BLaER1 (cell line): ENCODE measurements at regions not wholly inside any gene's neighbourhood (a gene's known extent, or its start where the extent isn't known, plus 50 kb on each side); places are given as distances from the start of the nearest gene placed in this dataset.

Source experiments
- H3K27ac ChIP-seq: shearing (Covaris generic); formaldehyde crosslinking; 2 replicates; pipeline ENCODE4 v1.8.1; 2022
- H3K27me3 ChIP-seq: shearing (Covaris generic); formaldehyde crosslinking; 2 replicates; pipeline ENCODE4 v1.8.1; 2022
- H3K36me3 ChIP-seq: shearing (Covaris generic); formaldehyde crosslinking; 2 replicates; pipeline ENCODE4 v1.8.1; 2022
- H3K4me1 ChIP-seq: shearing (Covaris generic); formaldehyde crosslinking; 2 replicates; pipeline ENCODE4 v1.8.1; 2022
- H3K4me2 ChIP-seq: shearing (Covaris generic); formaldehyde crosslinking; 2 replicates; pipeline ENCODE4 v1.8.1; 2022
- H3K4me3 ChIP-seq: shearing (Covaris generic); formaldehyde crosslinking; 2 replicates; pipeline ENCODE4 v1.8.1; 2022
- H3K9ac ChIP-seq: shearing (Covaris generic); formaldehyde crosslinking; 2 replicates; pipeline ENCODE4 v1.8.1; 2022
- H3K9me3 ChIP-seq: shearing (Covaris generic); formaldehyde crosslinking; 2 replicates; pipeline ENCODE4 v1.8.1; 2022
- H4K20me1 ChIP-seq: shearing (Covaris generic); formaldehyde crosslinking; 2 replicates; pipeline ENCODE4 v1.8.1; 2022
- Cebpa-rat ChIP-seq: shearing (Covaris generic); IDR thresholded peaks from 2 replicates; pipeline ENCODE4 v1.8.1; 2022

- H3K27ac ChIP-seq = no peak overlapping the region
- H3K9ac ChIP-seq = no peak overlapping the region
- no peaks in the 10 kb centered on the region for H3K27me3 ChIP-seq
- H4K20me1 ChIP-seq = no peaks in the 10 kb centered on the region
- TF ChIP-seq Cebpa-rat = no peak
- no peak overlapping the region for H3K4me3 ChIP-seq
- H3K9me3 ChIP-seq = no peaks in the 10 kb centered on the region
- no peaks in the 10 kb centered on the region for H3K36me3 ChIP-seq
- no peaks in the 10 kb centered on the region for H3K4me1 ChIP-seq
- no peak overlapping the region for H3K4me2 ChIP-seq
Measured at GRCh38 chr13:37416291-37417059, 182.1 kb downstream of the POSTN start.

DNA sequence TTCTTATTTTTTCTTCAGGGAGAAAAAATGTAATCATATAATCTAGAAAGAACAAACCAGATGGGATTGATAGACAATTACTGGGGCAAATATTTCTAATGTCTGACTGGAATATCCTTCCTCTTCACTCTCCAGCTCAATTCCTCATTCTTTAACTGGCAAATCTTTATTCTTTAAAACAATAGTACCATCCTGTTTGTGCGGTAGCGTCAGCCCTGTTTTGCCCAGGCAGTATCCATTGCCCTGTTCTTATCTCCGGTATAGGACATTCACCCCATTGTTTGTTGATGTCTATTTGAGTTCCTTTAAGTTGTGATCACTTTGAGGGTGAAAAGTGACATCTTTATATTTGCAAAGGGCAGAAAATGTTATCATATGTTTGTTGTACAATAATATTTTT, 185.4 kb downstream of the POSTN start:
- no peak overlapping the region for H3K27ac ChIP-seq
- no peak overlapping the region for H3K4me3 ChIP-seq

GRCh38 chr13:37412241-37412921, 186.2 kb downstream of the POSTN start:
- Histone ChIP-seq H3K36me3 (no peaks in the 10 kb centered on the region), H4K20me1 (no peaks in the 10 kb centered on the region), H3K27me3 (no peaks in the 10 kb centered on the region), H3K4me2 (no peak overlapping the region), H3K4me1 (no peaks in the 10 kb centered on the region), H3K9me3 (no peaks in the 10 kb centered on the region), H3K27ac (no peak overlapping the region), H3K9ac (no peak overlapping the region), H3K4me3 (no peak overlapping the region)
- TF ChIP-seq Cebpa-rat = no peak

More for the DNA sequence above, 185.4 kb downstream of the POSTN start:
- Histone ChIP-seq H3K4me1 (no peaks in the 10 kb centered on the region), H3K27me3 (no peaks in the 10 kb centered on the region), H4K20me1 (no peaks in the 10 kb centered on the region), H3K4me2 (no peak overlapping the region), H3K9ac (no peak overlapping the region), H3K36me3 (no peaks in the 10 kb centered on the region), H3K9me3 (no peaks in the 10 kb centered on the region)
- TF ChIP-seq Cebpa-rat = no peak

DNA sequence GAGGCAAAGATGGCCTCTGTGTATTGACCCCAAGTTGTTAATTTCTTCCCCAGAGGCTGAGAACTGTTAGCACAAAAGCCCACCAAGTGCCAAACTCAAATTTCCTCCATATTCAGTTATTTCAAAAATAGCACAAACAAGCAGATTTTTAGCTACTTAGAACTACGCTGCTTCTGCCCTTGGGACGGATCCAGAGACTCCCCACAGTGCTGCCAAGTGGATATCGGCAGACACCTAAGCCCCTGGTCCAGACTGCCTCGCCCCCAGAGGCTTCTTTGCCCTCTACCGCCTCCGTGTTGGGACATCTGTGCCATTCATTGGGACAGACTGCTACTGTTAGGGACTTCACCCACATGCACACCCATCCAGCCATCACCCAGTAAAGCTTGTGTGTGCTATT, 188.3 kb downstream of the POSTN start:
- no peaks in the 10 kb centered on the region for H3K9me3 ChIP-seq
- H3K9ac ChIP-seq = no peak overlapping the region
- H3K4me1 ChIP-seq = no peaks in the 10 kb centered on the region
- H3K36me3 ChIP-seq = no peaks in the 10 kb centered on the region
- no peaks in the 10 kb centered on the region for H3K27me3 ChIP-seq
- no peak overlapping the region for H3K4me3 ChIP-seq
- H4K20me1 ChIP-seq = no peaks in the 10 kb centered on the region
- no peak for TF ChIP-seq Cebpa-rat
- no peak overlapping the region for H3K4me2 ChIP-seq
- no peak overlapping the region for H3K27ac ChIP-seq

- no peaks in the 10 kb centered on the region for H3K36me3 ChIP-seq
- no peaks in the 10 kb centered on the region for H4K20me1 ChIP-seq
- no peak overlapping the region for H3K4me2 ChIP-seq
- H3K9ac ChIP-seq = no peak overlapping the region
- TF ChIP-seq Cebpa-rat = no peak
- H3K27me3 ChIP-seq = no peaks in the 10 kb centered on the region
- no peaks in the 10 kb centered on the region for H3K4me1 ChIP-seq
- H3K27ac ChIP-seq = no peak overlapping the region
- no peaks in the 10 kb centered on the region for H3K9me3 ChIP-seq
- H3K4me3 ChIP-seq = no peak overlapping the region
Measured at GRCh38 chr13:37409756-37410155, 188.8 kb downstream of the POSTN start.

GRCh38 chr13:37407156-37407555, 191.4 kb downstream of the POSTN start:
- H3K27ac ChIP-seq = no peak overlapping the region
- no peak overlapping the region for H3K9ac ChIP-seq
- H3K27me3 ChIP-seq = no peaks in the 10 kb centered on the region
- TF ChIP-seq Cebpa-rat = no peak
- H3K4me3 ChIP-seq = no peak overlapping the region
- H3K4me2 ChIP-seq = no peak overlapping the region
- H3K4me1 ChIP-seq = no peaks in the 10 kb centered on the region
- no peaks in the 10 kb centered on the region for H4K20me1 ChIP-seq
- H3K36me3 ChIP-seq = no peaks in the 10 kb centered on the region
- H3K9me3 ChIP-seq = no peaks in the 10 kb centered on the region

- no peak overlapping the region for H3K4me2 ChIP-seq
- H3K9ac ChIP-seq = no peak overlapping the region
Measured at GRCh38 chr13:37406031-37406430, 192.5 kb downstream of the POSTN start.

DNA sequence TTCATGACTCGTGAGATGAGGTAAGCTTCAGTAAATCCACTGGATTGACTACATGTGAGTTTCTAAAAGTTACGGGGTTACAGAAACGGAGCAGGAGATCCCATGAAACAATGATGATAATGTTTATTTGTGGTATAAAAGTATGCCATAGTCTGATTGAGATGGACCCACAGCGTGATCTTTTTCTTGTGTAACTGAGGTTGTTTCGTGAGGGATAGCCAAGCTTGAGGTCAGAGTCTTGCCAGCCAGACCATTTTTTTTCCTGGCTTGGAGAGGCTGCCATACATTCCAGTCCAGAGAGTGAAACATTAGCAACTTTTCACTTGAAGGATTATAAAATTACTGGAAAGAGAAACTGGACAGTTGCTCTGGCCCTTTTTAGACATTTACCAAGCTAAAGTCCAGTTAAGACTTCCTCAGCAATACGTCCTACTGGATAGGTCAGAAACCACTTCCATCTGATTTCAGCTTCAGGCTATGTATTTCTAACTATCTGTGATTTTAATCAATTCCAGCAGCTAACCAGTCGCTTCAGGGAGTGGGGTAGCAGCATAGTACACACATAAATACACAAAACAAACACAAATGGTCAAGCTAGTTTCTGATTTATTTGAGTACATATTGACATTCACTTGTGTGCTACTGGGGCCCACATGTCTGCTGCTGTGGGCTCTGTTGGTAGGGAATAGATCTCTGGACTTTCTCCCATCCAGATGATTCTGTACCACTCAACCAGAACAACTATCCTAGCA, 194.6 kb downstream of the POSTN start:
- H3K4me3 ChIP-seq = no peak overlapping the region
- H3K4me2 ChIP-seq = no peak overlapping the region
- no peak overlapping the region for H3K27ac ChIP-seq
- H3K27me3 ChIP-seq = no peaks in the 10 kb centered on the region
- no peak for TF ChIP-seq Cebpa-rat
- H3K9ac ChIP-seq = no peak overlapping the region
- H4K20me1 ChIP-seq = no peaks in the 10 kb centered on the region
- no peaks in the 10 kb centered on the region for H3K9me3 ChIP-seq
- H3K36me3 ChIP-seq = no peaks in the 10 kb centered on the region
- H3K4me1 ChIP-seq = no peaks in the 10 kb centered on the region

More at GRCh38 chr13:37406031-37406430, 192.5 kb downstream of the POSTN start:
- no peak overlapping the region for H3K27ac ChIP-seq
- H3K9me3 ChIP-seq = no peaks in the 10 kb centered on the region
- H3K36me3 ChIP-seq = no peaks in the 10 kb centered on the region
- TF ChIP-seq Cebpa-rat = no peak
- no peaks in the 10 kb centered on the region for H3K27me3 ChIP-seq
- H4K20me1 ChIP-seq = no peaks in the 10 kb centered on the region
- H3K4me3 ChIP-seq = no peak overlapping the region
- H3K4me1 ChIP-seq = no peaks in the 10 kb centered on the region

DNA sequence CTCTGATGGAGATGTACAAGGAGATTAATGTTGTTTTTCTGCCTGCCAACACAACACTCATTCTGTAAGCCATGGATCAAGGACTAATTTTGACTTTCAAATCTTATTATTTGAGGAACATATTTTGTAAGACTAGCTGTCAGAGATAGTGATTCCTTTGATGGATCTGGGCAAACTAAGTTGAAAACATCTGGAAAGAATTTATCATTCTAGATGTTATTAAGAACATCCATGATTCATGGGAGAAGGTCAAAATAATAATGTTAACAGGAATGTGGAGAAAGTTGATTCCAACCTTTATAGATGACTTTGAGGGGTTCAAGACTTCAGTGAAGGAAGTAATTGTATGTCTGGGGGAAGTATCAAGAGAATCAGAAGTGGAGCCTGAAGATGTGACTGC, 196.8 kb downstream of the POSTN start:
- no peaks in the 10 kb centered on the region for H3K36me3 ChIP-seq
- no peaks in the 10 kb centered on the region for H3K9me3 ChIP-seq
- TF ChIP-seq Cebpa-rat = no peak
- H3K9ac ChIP-seq = no peak overlapping the region
- no peak overlapping the region for H3K27ac ChIP-seq
- H3K4me3 ChIP-seq = no peak overlapping the region
- no peaks in the 10 kb centered on the region for H3K27me3 ChIP-seq
- H3K4me1 ChIP-seq = no peaks in the 10 kb centered on the region
- H3K4me2 ChIP-seq = no peak overlapping the region
- H4K20me1 ChIP-seq = no peaks in the 10 kb centered on the region

GRCh38 chr13:37397535-37397934, 201.0 kb downstream of the POSTN start:
- no peaks in the 10 kb centered on the region for H4K20me1 ChIP-seq
- no peaks in the 10 kb centered on the region for H3K4me1 ChIP-seq
- no peak for TF ChIP-seq Cebpa-rat
- H3K9me3 ChIP-seq = no peaks in the 10 kb centered on the region
- H3K4me3 ChIP-seq = no peak overlapping the region
- no peak overlapping the region for H3K27ac ChIP-seq
- H3K4me2 ChIP-seq = no peak overlapping the region
- no peaks in the 10 kb centered on the region for H3K27me3 ChIP-seq
- H3K36me3 ChIP-seq = no peaks in the 10 kb centered on the region
- H3K9ac ChIP-seq = no peak overlapping the region
